AG09319 (cell line): ENCODE measurements at regions not wholly inside any gene's neighbourhood (a gene's known extent, or its start where the extent isn't known, plus 50 kb on each side); places are given as distances from the start of the nearest gene placed in this dataset.

Source experiments
- DNase-seq: peaks from one replicate; pipeline ENCODE4 v3.0.0-alpha.2; 2010; ENCODE audit warnings: low read depth; ENCODE audit errors: extremely low read depth
- TF ChIP-seq, protein P1 (sequence below): IDR thresholded peaks from 2 replicates; pipeline ENCODE4 v1.5.1; 2011; ENCODE audit warnings: low read depth, mild to moderate bottlenecking, inconsistent platforms, low read length, moderate library complexity

DNA sequence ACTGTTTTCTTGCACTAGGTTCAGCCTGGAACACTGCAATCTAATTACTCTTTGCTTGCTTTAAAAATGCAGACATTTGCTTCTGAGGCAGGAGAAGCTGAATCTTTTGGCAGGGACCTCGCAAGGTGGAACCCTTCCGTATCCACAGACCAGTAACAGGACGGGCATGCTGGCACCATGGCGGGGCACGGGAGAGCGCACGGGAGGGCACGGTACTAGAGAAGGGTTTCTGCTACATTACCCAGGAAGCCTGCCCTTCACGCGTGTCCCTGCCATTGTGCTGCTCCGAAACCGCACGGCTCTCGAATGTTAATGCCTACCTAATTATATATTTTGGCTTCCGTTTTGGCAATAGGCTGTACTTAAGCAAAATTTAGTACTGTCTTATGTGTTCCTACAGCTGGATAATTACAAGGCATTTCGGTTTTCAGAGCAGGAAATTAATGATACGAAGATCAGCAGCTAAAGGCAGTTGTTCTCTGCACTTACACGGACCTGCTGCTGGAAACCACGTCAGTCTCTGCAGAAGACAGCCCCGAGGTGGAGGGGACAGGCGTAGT lies 430.4 kb downstream of the IRS2 start:
- TF ChIP-seq, protein P1, sequence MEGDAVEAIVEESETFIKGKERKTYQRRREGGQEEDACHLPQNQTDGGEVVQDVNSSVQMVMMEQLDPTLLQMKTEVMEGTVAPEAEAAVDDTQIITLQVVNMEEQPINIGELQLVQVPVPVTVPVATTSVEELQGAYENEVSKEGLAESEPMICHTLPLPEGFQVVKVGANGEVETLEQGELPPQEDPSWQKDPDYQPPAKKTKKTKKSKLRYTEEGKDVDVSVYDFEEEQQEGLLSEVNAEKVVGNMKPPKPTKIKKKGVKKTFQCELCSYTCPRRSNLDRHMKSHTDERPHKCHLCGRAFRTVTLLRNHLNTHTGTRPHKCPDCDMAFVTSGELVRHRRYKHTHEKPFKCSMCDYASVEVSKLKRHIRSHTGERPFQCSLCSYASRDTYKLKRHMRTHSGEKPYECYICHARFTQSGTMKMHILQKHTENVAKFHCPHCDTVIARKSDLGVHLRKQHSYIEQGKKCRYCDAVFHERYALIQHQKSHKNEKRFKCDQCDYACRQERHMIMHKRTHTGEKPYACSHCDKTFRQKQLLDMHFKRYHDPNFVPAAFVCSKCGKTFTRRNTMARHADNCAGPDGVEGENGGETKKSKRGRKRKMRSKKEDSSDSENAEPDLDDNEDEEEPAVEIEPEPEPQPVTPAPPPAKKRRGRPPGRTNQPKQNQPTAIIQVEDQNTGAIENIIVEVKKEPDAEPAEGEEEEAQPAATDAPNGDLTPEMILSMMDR, result no peak
- no peak for DNase-seq

- TF ChIP-seq, protein P1, result no peak
- DNase-seq, result no peak
Observed at GRCh38 chr13:109355166-109355565, 431.2 kb downstream of the IRS2 start.

DNA sequence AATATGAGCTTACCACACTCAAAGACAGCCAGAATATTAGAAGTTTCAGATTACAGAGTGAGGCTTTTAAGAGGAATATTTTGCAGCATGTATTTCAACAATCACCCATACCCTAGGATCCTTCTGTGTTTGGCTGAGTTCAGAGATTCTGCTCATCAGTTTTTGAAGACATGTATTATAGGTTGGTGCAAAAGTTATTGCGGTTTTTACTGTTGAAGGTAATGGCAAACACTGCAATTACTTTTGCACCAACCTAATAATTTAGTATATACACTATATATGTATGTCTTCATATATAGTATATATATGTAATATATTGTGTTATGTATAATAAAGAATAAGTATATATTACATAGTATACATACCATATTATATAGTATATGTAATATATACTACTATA lies 435.1 kb downstream of the IRS2 start:
- TF ChIP-seq, protein P1, result no peak
- DNase-seq, result no peak

DNA sequence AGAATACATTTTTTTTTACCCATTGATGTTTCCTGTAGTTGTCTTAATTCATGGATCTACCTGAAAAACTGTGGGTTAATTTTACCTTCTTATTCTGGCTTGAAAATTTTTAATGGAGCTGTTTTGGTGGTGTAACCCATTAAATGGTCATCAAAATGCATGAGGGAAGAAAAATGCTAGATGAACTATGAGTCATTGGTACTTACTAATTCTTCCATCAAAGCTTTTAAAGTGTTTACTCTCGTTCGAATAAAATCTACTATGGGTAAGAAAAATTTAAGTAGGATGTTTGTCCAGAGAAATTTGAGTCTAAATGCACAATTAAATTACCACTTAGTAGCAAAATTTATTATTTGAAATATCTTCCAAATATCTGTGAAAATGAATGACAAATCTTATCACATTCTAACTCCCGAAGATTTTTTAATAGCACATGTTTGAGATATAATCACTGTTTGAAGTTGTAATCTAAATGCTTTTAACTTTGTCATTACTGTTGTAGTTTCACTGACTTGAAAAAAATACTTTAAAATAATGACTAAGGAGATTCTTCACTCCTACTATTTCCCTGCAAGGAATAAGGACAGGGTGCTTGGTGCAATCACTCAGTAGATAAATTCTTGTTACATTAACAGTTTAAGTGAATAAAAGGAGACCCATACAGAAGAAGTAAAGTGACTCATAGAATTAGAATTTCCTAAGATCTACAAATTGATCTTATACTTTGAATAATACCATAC lies 437.7 kb downstream of the IRS2 start:
- TF ChIP-seq, protein P1, result no peak
- no peak for DNase-seq

DNA sequence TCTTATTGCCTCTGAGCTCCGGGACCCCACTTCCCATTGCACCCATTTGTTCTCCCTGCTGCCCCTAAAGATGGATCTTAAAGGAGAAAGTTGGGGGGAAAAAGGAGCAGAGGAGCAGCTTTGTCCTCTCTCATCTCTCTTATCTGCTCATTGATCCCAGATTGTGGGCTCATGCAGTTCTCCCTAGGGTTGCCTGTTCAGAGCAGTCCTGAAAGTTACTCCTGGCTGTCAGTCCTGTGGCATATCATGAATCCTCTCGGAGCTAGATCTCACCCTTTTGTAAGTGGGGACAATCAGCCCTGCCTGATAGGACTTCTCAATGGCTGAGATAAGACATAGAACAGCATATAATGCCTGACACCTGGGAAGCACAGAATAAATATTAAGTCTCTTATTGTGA lies 440.3 kb downstream of the IRS2 start:
- TF ChIP-seq, protein P1, result no peak

GRCh38 chr13:109345433-109345941 lies 440.9 kb downstream of the IRS2 start:
- TF ChIP-seq, protein P1, result no peak
- no peak for DNase-seq

More for the DNA sequence above, 440.3 kb downstream of the IRS2 start:
- no peak for DNase-seq

DNA sequence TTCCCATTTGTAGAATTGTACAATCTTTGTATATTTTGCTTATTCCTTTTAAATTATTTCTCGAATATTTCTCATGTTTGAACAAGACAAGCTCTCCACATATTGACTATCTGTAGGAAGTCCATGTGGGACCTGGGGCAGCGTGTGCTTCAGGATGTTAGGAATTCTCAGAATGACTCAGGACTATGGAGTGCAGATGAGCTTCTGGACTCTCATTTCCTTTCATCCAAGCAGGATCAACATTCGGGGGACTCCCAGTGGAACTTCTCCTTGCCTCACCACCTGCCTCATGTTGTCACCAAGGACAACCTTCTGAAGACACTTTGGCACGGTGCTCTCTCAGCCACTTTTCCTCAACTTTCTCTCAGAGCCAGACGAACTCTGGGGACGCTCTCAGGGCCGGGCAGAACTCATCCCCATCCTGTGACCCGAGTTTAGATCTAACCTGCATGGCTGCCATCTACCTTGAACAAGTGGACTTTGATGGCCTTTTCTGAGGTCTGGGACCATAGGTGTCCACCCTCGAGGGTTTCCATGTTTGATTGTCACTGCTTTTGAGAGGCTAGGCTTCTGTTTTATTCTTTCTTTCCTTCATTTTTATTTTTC lies 441.7 kb downstream of the IRS2 start:
- TF ChIP-seq, protein P1, result no peak
- DNase-seq, result no peak
